Right atrium auricular region (tissue), 2 donors: ENCODE measurements at regions not wholly inside any gene's neighbourhood (a gene's known extent, or its start where the extent isn't known, plus 50 kb on each side); places are given as distances from the start of the nearest gene placed in this dataset.

Experiments used
- DNase-seq: peaks from one replicate; pipeline ENCODE4 v3.0.0-alpha.2; 2019; ENCODE audit warnings: low spot score
- H3K27ac ChIP-seq, 2 donors: fragments of 200-600 bp; sonication (generic); 1 replicate in 1 of 2; 2 replicates in 1 of 2; pipeline ENCODE4 v1.5.1; 2016 to 2019
- H3K27me3 ChIP-seq, 2 donors: fragments of 200-600 bp; sonication (generic); one replicate each; pipeline versions ENCODE4 v1.5.1 to v1.6.0; 2017 to 2019
- H3K36me3 ChIP-seq: fragments of 200-600 bp; sonication (generic); one replicate; pipeline ENCODE4 v1.5.1; 2016
- H3K4me1 ChIP-seq, 2 donors: fragments of 200-600 bp; sonication (generic); one replicate each; pipeline versions ENCODE4 v1.5.1 to v1.6.0; 2017 to 2019
- H3K4me3 ChIP-seq, 2 donors: fragments of 200-600 bp; sonication (generic); 1 replicate in 1 of 2; 2 replicates in 1 of 2; pipeline ENCODE4 v1.5.1; 2017 to 2019; ENCODE audit warnings: mild to moderate bottlenecking in 1 of 2, moderate library complexity in 1 of 2
- H3K9me3 ChIP-seq, 2 donors: fragments of 200-600 bp; sonication (generic); one replicate each; pipeline ENCODE4 v1.5.1; 2019
- TF ChIP-seq, protein P1 (sequence below), 2 donors: fragments of 200-600 bp; sonication (generic); IDR thresholded peaks; one replicate each; pipeline ENCODE4 v1.5.1; 2019; ENCODE audit warnings: antibody characterized with exemption in 2 of 2

GRCh38 chr2:41886145-41886664 is 161.6 kb upstream of the PKDCC start:
- H3K9me3 ChIP-seq: no peaks in the 10 kb centered on the region
- DNase-seq: no peak
- H3K27me3 ChIP-seq: no peaks in the 10 kb centered on the region
- H3K4me1 ChIP-seq: peaks cover 0 to 10% of the 10 kb centered on the region in 2 donors
- H3K27ac ChIP-seq: peak overlapping the region in 1 of 2 donors; percentile 53
- H3K4me3 ChIP-seq: no peak overlapping the region
- TF ChIP-seq, protein P1, sequence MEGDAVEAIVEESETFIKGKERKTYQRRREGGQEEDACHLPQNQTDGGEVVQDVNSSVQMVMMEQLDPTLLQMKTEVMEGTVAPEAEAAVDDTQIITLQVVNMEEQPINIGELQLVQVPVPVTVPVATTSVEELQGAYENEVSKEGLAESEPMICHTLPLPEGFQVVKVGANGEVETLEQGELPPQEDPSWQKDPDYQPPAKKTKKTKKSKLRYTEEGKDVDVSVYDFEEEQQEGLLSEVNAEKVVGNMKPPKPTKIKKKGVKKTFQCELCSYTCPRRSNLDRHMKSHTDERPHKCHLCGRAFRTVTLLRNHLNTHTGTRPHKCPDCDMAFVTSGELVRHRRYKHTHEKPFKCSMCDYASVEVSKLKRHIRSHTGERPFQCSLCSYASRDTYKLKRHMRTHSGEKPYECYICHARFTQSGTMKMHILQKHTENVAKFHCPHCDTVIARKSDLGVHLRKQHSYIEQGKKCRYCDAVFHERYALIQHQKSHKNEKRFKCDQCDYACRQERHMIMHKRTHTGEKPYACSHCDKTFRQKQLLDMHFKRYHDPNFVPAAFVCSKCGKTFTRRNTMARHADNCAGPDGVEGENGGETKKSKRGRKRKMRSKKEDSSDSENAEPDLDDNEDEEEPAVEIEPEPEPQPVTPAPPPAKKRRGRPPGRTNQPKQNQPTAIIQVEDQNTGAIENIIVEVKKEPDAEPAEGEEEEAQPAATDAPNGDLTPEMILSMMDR (IDR thresholded peaks at IDR 0.05): no peak
- H3K36me3 ChIP-seq: no peaks in the 10 kb centered on the region

GRCh38 chr2:41886757-41887156 is 161.1 kb upstream of the PKDCC start:
- no peaks in the 10 kb centered on the region for H3K9me3 ChIP-seq

DNA sequence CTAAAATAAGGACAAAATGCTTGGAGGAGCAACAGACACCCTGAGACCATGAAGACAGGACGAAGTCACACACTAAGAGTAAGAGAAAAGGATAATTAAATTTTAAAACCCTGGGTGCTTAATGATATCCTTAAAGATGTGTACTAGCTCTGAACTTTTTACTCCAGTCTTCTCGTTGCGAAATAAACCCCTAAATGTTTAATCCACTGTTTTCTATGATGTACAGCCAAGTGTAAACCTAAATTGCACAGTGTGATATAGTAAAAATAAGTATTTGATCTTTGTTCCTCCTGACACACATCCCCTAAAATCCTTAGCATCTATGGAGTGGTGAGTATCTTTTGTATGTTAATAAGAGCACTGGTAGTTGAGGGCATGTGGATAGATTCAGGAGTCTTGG is 157.5 kb upstream of the PKDCC start:
- H3K27me3 ChIP-seq: no peaks in the 10 kb centered on the region
- TF ChIP-seq, protein P1 (IDR thresholded peaks at IDR 0.05): no peak
- DNase-seq: no peak
- no peak overlapping the region for H3K4me3 ChIP-seq
- peaks cover 0 to 14% of the 10 kb centered on the region in 2 donors for H3K4me1 ChIP-seq
- H3K27ac ChIP-seq: no peak overlapping the region
- no peaks in the 10 kb centered on the region for H3K9me3 ChIP-seq
- H3K36me3 ChIP-seq: no peaks in the 10 kb centered on the region

More at GRCh38 chr2:41886757-41887156, 161.1 kb upstream of the PKDCC start:
- H3K27me3 ChIP-seq: no peaks in the 10 kb centered on the region
- H3K4me3 ChIP-seq: no peak overlapping the region
- DNase-seq: no peak
- H3K27ac ChIP-seq: peak overlapping the region in 1 of 2 donors; percentile 53
- H3K4me1 ChIP-seq: peaks cover 0 to 10% of the 10 kb centered on the region in 2 donors
- H3K36me3 ChIP-seq: no peaks in the 10 kb centered on the region
- TF ChIP-seq, protein P1 (IDR thresholded peaks at IDR 0.05): no peak

GRCh38 chr2:41892476-41892875 is 155.3 kb upstream of the PKDCC start:
- Histone ChIP-seq H3K27ac (no peak overlapping the region), H3K36me3 (no peaks in the 10 kb centered on the region), H3K4me3 (no peak overlapping the region)

DNA sequence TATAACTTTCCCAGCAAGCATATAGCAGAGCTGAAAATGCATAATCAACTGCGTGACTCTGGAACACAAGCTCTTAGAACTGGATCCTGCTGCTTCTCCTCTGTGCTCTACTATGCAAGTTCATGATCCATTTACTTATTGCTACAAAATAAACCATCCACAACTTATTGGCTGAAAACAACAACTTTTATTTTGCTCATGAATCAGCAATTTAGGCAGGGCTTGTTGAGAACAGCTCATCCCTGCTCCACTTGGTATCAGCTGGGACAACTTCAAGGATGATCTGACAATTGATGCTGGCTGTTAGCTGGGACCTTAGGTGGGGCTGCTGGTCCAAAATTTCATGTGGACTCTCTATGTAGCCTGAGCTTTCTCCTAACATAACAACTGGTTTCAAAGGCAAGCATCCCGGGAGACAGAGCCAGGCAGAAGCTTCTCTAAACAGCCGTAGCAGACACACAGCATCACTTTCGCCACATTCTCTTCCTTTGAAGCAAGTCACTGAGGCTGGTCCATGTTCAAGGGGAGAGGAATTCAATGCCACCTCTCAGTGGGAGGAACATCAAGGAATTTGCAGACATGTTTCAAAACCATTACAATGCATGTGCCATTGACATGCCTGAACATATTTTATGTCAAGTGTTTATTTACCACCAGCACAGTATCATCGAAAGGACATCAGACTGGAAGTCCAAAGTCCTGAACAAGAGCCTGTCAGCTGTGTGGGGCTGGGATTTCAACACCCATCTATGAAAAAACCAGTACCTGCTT is 153.1 kb upstream of the PKDCC start:
- TF ChIP-seq, protein P1 (IDR thresholded peaks at IDR 0.05): no peak
- no peak for DNase-seq
- no peaks in the 10 kb centered on the region for H3K9me3 ChIP-seq
- H3K4me1 ChIP-seq: peaks cover 0 to 10% of the 10 kb centered on the region in 2 donors
- peak overlapping the region in 1 of 2 donors; percentile 61 for H3K27ac ChIP-seq
- H3K4me3 ChIP-seq: no peak overlapping the region
- no peaks in the 10 kb centered on the region for H3K27me3 ChIP-seq
- H3K36me3 ChIP-seq: no peaks in the 10 kb centered on the region

More at GRCh38 chr2:41892476-41892875, 155.3 kb upstream of the PKDCC start:
- TF ChIP-seq, protein P1 (IDR thresholded peaks at IDR 0.05): no peak
- no peaks in the 10 kb centered on the region for H3K9me3 ChIP-seq
- no peaks in the 10 kb centered on the region for H3K27me3 ChIP-seq
- no peak for DNase-seq
- peaks cover 0 to 10% of the 10 kb centered on the region in 2 donors for H3K4me1 ChIP-seq
